Erythroblast (primary cell): ENCODE measurements at regions not wholly inside any gene's neighbourhood (a gene's known extent, or its start where the extent isn't known, plus 50 kb on each side); places are given as distances from the start of the nearest gene placed in this dataset.
"Not testable (repeated sequence)": the region's sequence is repeated elsewhere in the genome, so short reads cannot be mapped to it uniquely, and the experiment has no call there.

Experiments
- GATA1 ChIP-seq: IDR thresholded peaks from 2 replicates; pipeline ENCODE4 v1.6.1; 2011; ENCODE audit warnings: low read depth, mild to moderate bottlenecking, control low read depth, low read length, moderate library complexity
- POLR2A ChIP-seq: IDR thresholded peaks from 2 replicates; pipeline ENCODE4 v1.6.1; 2011; ENCODE audit warnings: mild to moderate bottlenecking, low read length

DNA sequence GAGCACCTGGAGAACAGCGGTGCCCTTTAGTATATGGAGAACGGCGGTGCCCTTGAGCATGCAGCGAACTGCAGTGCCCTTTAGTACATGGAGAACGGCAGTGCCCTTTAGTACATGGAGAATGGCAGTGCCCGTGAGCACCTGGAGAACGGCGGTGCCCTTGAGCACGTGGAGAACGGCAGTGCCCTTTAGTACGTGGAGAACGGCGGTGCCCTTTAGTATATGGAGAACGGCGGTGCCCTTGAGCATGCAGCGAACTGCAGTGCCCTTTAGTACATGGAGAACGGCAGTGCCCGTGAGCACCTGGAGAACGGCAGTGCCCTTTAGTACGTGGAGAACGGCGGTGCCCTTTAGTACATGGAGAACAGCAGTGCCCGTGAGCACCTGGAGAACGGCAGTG, 151.8 kb downstream of the DLL1 start:
- TF ChIP-seq POLR2A, GATA1: not testable (repeated sequence)
